ENCODE measurements at regions not wholly inside any gene's neighbourhood (a gene's known extent, or its start where the extent isn't known, plus 50 kb on each side); places are given as distances from the start of the nearest gene placed in this dataset.

GRCh38 chr12:63013302-63013701 is 78.4 kb upstream of the PPM1H start:
- H3K4me1 Mint-ChIP-seq (ENCODE audit: low read depth, unreplicated experiment) = no peaks in the 10 kb centered on the region
- no peaks in the 10 kb centered on the region for H3K27me3 Mint-ChIP-seq (ENCODE audit: unreplicated experiment)
- H3K4me3 Mint-ChIP-seq (ENCODE audit: unreplicated experiment) = no peak overlapping the region
- H3K27ac Mint-ChIP-seq (ENCODE audit: unreplicated experiment) = no peak overlapping the region
- H3K36me3 Mint-ChIP-seq (ENCODE audit: unreplicated experiment) = no peaks in the 10 kb centered on the region
- no peak for DNase-seq
- peaks cover 2% of the 10 kb centered on the region for H3K9me3 Mint-ChIP-seq (ENCODE audit: unreplicated experiment)
- TF ChIP-seq CTCF (IDR thresholded peaks at IDR 0.05; ENCODE audit: partially characterized antibody, unreplicated experiment) = no peak

GRCh38 chr12:63010698-63011097 is 75.7 kb upstream of the PPM1H start:
- no peaks in the 10 kb centered on the region for H3K4me1 Mint-ChIP-seq (ENCODE audit: low read depth, unreplicated experiment)
- H3K9me3 Mint-ChIP-seq (ENCODE audit: unreplicated experiment) = peaks cover 2% of the 10 kb centered on the region
- TF ChIP-seq CTCF (IDR thresholded peaks at IDR 0.05; ENCODE audit: partially characterized antibody, unreplicated experiment) = no peak
- H3K4me3 Mint-ChIP-seq (ENCODE audit: unreplicated experiment) = no peak overlapping the region
- no peak overlapping the region for H3K27ac Mint-ChIP-seq (ENCODE audit: unreplicated experiment)
- H3K36me3 Mint-ChIP-seq (ENCODE audit: unreplicated experiment) = no peaks in the 10 kb centered on the region
- no peaks in the 10 kb centered on the region for H3K27me3 Mint-ChIP-seq (ENCODE audit: unreplicated experiment)
- DNase-seq = no peak

DNA sequence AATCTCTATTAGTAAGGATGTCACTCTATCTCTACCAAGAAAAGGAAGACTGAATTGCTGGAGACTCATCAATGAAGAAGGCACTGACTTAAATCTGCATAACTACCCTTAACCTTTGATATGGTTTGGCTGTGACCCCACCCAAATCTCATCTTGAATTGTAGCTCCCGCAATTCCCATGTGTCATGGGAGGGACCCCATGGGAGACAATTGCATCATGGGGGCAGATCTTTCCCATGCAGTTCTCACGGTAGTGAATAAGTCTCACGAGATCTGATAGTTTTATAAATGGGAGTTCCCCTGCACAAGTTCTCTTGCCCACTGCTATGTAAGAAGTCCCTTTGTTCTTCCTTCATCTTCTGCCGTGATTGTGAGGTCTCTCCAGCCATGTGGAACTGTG is 73.4 kb upstream of the PPM1H start:
- DNase-seq = no peak
- no peak for TF ChIP-seq CTCF (IDR thresholded peaks at IDR 0.05; ENCODE audit: partially characterized antibody, unreplicated experiment)
- no peaks in the 10 kb centered on the region for H3K36me3 Mint-ChIP-seq (ENCODE audit: unreplicated experiment)

GRCh38 chr12:63007726-63008125 is 72.8 kb upstream of the PPM1H start:
- no peak for DNase-seq
- H3K4me1 Mint-ChIP-seq (ENCODE audit: low read depth, unreplicated experiment) = no peaks in the 10 kb centered on the region
- no peaks in the 10 kb centered on the region for H3K36me3 Mint-ChIP-seq (ENCODE audit: unreplicated experiment)
- H3K27ac Mint-ChIP-seq (ENCODE audit: unreplicated experiment) = no peak overlapping the region
- H3K4me3 Mint-ChIP-seq (ENCODE audit: unreplicated experiment) = no peak overlapping the region
- no peak for TF ChIP-seq CTCF (IDR thresholded peaks at IDR 0.05; ENCODE audit: partially characterized antibody, unreplicated experiment)
- H3K27me3 Mint-ChIP-seq (ENCODE audit: unreplicated experiment) = no peaks in the 10 kb centered on the region
- peaks cover 2% of the 10 kb centered on the region for H3K9me3 Mint-ChIP-seq (ENCODE audit: unreplicated experiment)

More for the DNA sequence above, 73.4 kb upstream of the PPM1H start:
- Mint-ChIP-seq H3K27me3 (ENCODE audit: unreplicated experiment) (no peaks in the 10 kb centered on the region), H3K9me3 (ENCODE audit: unreplicated experiment) (peaks cover 2% of the 10 kb centered on the region), H3K4me3 (ENCODE audit: unreplicated experiment) (no peak overlapping the region), H3K27ac (ENCODE audit: unreplicated experiment) (no peak overlapping the region), H3K4me1 (ENCODE audit: low read depth, unreplicated experiment) (no peaks in the 10 kb centered on the region)

GRCh38 chr12:63006536-63006935 is 71.6 kb upstream of the PPM1H start:
- TF ChIP-seq CTCF (IDR thresholded peaks at IDR 0.05; ENCODE audit: partially characterized antibody, unreplicated experiment) = no peak
- Mint-ChIP-seq H3K9me3 (ENCODE audit: unreplicated experiment) (peaks cover 2% of the 10 kb centered on the region), H3K36me3 (ENCODE audit: unreplicated experiment) (no peaks in the 10 kb centered on the region), H3K4me1 (ENCODE audit: low read depth, unreplicated experiment) (no peaks in the 10 kb centered on the region), H3K4me3 (ENCODE audit: unreplicated experiment) (no peak overlapping the region), H3K27me3 (ENCODE audit: unreplicated experiment) (peaks cover 2% of the 10 kb centered on the region), H3K27ac (ENCODE audit: unreplicated experiment) (no peak overlapping the region)
- DNase-seq = no peak

Data from glutamatergic neuron (in vitro differentiated cells).